ENCODE measurements at regions not wholly inside any gene's neighbourhood (a gene's known extent, or its start where the extent isn't known, plus 50 kb on each side); places are given as distances from the start of the nearest gene placed in this dataset.

DNA sequence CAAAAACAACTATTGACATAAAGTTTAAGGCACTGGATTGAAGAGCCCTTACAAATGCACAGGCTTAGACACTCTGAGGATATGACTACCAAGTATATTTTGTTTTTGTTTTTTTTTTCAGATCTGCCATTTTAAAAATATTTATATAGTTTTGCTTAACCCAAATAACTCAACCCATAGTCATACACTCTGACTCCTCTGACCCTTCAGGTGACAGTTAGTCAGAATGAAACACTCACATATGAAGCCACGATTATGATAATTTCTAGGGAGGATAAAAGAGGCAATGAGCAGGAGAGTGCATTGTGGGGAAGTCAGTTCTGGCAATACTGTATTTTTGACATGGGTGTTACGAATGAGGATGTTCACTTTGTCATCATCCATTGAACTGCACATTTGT, 774.7 kb downstream of the MECOM start:
- TF ChIP-seq ESRRA (CRISPR knock-in tag; IDR thresholded peaks at IDR 0.05; ENCODE audit: borderline replicate concordance) (no peak), SP1 (CRISPR knock-in tag; conservative IDR thresholded peaks at IDR 0.05) (no peak)
- TF ChIP-seq, protein P1, sequence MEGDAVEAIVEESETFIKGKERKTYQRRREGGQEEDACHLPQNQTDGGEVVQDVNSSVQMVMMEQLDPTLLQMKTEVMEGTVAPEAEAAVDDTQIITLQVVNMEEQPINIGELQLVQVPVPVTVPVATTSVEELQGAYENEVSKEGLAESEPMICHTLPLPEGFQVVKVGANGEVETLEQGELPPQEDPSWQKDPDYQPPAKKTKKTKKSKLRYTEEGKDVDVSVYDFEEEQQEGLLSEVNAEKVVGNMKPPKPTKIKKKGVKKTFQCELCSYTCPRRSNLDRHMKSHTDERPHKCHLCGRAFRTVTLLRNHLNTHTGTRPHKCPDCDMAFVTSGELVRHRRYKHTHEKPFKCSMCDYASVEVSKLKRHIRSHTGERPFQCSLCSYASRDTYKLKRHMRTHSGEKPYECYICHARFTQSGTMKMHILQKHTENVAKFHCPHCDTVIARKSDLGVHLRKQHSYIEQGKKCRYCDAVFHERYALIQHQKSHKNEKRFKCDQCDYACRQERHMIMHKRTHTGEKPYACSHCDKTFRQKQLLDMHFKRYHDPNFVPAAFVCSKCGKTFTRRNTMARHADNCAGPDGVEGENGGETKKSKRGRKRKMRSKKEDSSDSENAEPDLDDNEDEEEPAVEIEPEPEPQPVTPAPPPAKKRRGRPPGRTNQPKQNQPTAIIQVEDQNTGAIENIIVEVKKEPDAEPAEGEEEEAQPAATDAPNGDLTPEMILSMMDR (IDR thresholded peaks at IDR 0.05) = no peak
- TF ChIP-seq, protein P2, sequence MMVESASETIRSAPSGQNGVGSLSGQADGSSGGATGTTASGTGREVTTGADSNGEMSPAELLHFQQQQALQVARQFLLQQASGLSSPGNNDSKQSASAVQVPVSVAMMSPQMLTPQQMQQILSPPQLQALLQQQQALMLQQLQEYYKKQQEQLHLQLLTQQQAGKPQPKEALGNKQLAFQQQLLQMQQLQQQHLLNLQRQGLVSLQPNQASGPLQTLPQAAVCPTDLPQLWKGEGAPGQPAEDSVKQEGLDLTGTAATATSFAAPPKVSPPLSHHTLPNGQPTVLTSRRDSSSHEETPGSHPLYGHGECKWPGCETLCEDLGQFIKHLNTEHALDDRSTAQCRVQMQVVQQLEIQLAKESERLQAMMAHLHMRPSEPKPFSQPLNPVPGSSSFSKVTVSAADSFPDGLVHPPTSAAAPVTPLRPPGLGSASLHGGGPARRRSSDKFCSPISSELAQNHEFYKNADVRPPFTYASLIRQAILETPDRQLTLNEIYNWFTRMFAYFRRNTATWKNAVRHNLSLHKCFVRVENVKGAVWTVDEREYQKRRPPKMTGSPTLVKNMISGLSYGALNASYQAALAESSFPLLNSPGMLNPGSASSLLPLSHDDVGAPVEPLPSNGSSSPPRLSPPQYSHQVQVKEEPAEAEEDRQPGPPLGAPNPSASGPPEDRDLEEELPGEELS (CRISPR knock-in tag; IDR thresholded peaks at IDR 0.05) = no peak
- TF ChIP-seq, protein P3, sequence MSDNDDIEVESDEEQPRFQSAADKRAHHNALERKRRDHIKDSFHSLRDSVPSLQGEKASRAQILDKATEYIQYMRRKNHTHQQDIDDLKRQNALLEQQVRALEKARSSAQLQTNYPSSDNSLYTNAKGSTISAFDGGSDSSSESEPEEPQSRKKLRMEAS (CRISPR knock-in tag; IDR thresholded peaks at IDR 0.05) = no peak
